Neutrophil (primary cell): ENCODE measurements at regions not wholly inside any gene's neighbourhood (a gene's known extent, or its start where the extent isn't known, plus 50 kb on each side); places are given as distances from the start of the nearest gene placed in this dataset.
"Not testable (repeated sequence)": the region's sequence is repeated elsewhere in the genome, so short reads cannot be mapped to it uniquely, and the experiment has no call there.

Source experiments
- H3K27ac ChIP-seq: fragments of 200-600 bp; sonication (generic); 2 replicates; pipeline ENCODE4 v1.5.1; 2016; ENCODE audit warnings: mild to moderate bottlenecking, moderate library complexity
- H3K27me3 ChIP-seq: fragments of 200-600 bp; sonication (generic); 2 replicates; pipeline ENCODE4 v1.6.0; 2016; ENCODE audit warnings: mild to moderate bottlenecking
- H3K36me3 ChIP-seq: fragments of 200-600 bp; sonication (generic); 2 replicates; pipeline ENCODE4 v1.5.1; 2017
- H3K4me1 ChIP-seq, 2 experiments: fragments of 200-600 bp in 1 of 2; sonication (generic) in 1 of 2; 1 replicate in 1 of 2; 2 replicates in 1 of 2; pipeline versions ENCODE4 v1.5.1 to v1.6.1; 2013 to 2016; ENCODE audit warnings: low read depth in 1 of 2, low read length in 1 of 2, mild to moderate bottlenecking in 1 of 2, moderate library complexity in 1 of 2; ENCODE audit not compliant: control insufficient read depth in 1 of 2, insufficient read depth in 1 of 2
- H3K4me3 ChIP-seq, 2 experiments: fragments of 200-600 bp in 1 of 2; sonication (generic) in 1 of 2; 1 replicate in 1 of 2; 2 replicates in 1 of 2; pipeline ENCODE4 v1.5.1; 2013 to 2016; ENCODE audit warnings: low read depth in 1 of 2, low read length in 1 of 2, mild to moderate bottlenecking in 1 of 2, moderate library complexity in 1 of 2
- H3K9me3 ChIP-seq: fragments of 200-600 bp; sonication (generic); 2 replicates; pipeline ENCODE4 v1.5.1; 2016
- CTCF ChIP-seq: fragments of 200-600 bp; sonication (generic); IDR thresholded peaks from 2 replicates; pipeline ENCODE4 v1.5.1; 2016; ENCODE audit warnings: antibody characterized with exemption

DNA sequence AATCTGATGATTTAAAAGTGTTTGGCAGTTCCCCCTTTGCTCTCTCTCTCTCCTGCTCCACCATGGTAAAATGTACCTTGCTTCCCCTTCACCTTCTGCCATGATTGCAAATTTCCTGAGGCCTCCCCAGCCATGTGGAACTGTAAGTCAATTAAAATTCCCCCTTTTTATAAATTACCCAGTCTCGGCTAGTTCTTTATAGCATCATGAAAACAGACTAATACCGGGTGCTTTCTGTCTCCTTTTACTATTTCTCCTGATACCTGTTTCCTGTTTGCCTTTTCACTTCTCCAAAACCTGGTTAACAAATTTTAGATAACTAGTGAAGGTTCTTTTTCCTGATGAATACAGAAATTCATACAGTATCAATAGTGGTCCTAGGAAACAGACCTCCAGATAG, 1670.3 kb downstream of the MRPL39 start:
- no peak overlapping the region for H3K4me3 ChIP-seq
- H3K36me3 ChIP-seq, result no peaks in the 10 kb centered on the region
- H3K27me3 ChIP-seq, result no peaks in the 10 kb centered on the region
- no peak for TF ChIP-seq CTCF
- no peaks in the 10 kb centered on the region for H3K4me1 ChIP-seq
- H3K27ac ChIP-seq, result no peak overlapping the region
- no peaks in the 10 kb centered on the region for H3K9me3 ChIP-seq

DNA sequence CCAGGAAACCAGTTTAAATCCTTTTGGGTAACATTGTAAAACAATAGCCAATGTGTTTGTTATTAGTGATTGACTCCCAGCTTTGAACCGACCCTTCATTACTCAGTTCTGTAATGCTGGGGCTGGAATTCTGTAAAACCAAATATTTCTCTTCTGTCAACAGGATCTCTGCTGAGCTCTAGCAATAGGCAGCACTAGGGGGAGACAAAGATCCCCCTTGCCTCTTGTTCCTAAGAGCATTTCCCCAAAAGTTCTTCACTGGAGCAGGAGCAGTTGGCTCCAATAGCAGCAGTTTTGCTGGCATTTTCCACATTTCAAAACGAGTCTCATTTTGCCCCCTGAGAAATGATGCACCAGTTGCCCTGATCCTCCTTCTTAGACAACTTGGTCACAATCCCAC, 1671.1 kb downstream of the MRPL39 start:
- no peak overlapping the region for H3K27ac ChIP-seq
- no peak for TF ChIP-seq CTCF

GRCh38 chr21:23930565-23930964, 1676.7 kb downstream of the MRPL39 start:
- Histone ChIP-seq H3K27me3 (no peaks in the 10 kb centered on the region), H3K9me3 (no peaks in the 10 kb centered on the region), H3K36me3 (no peaks in the 10 kb centered on the region), H3K4me1 (no peaks in the 10 kb centered on the region), H3K27ac (no peak overlapping the region), H3K4me3 (no peak overlapping the region)
- no peak for TF ChIP-seq CTCF

More for the DNA sequence above, 1671.1 kb downstream of the MRPL39 start:
- Histone ChIP-seq H3K4me3 (no peak overlapping the region), H3K9me3 (no peaks in the 10 kb centered on the region), H3K27me3 (no peaks in the 10 kb centered on the region), H3K36me3 (no peaks in the 10 kb centered on the region), H3K4me1 (no peaks in the 10 kb centered on the region)

GRCh38 chr21:23926430-23926829, 1680.9 kb downstream of the MRPL39 start:
- H3K27ac ChIP-seq, H3K4me1 ChIP-seq, H3K9me3 ChIP-seq, H3K4me3 ChIP-seq, H3K36me3 ChIP-seq, H3K27me3 ChIP-seq: not testable (repeated sequence)

DNA sequence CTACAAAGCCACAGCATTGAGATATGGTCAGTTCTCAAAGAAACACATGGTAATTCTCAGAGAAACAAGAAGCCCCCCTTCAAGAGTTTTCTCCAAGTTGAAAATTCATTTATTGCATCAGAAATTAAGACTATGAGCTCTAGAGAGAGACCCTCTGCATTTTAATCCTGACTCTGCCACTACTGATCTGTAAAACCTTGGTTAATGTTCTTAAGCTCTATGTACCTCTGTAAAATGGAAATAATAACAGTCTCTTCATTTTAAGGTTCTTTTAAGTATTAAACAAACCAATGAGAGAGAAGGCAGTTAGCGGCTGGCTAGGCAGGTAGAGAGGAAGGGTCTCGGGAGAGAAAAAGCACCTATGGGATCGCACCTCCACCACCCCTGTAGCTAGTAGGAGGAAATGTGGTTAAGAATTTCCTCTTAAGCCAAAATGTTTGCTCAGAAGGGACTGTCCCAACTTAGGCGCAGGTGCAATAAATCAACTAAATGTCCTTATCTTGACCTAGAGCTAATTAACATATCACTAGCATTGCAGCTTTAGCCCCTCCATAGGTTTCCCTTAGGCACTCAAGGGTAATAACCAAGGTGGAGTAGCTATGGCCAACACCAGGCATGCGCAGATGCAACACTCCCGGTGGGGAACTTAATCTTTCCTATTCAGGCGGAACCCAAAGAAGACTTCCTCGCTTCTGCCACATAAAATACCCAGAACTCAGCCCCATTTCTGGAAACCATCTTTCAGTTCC, 1685.4 kb downstream of the MRPL39 start:
- H3K27ac ChIP-seq, result no peak overlapping the region
- no peaks in the 10 kb centered on the region for H3K27me3 ChIP-seq
- H3K4me3 ChIP-seq, result no peak overlapping the region
- no peaks in the 10 kb centered on the region for H3K36me3 ChIP-seq
- H3K4me1 ChIP-seq, result no peaks in the 10 kb centered on the region
- TF ChIP-seq CTCF, result no peak
- H3K9me3 ChIP-seq, result no peaks in the 10 kb centered on the region

GRCh38 chr21:23900727-23901126, 1706.6 kb downstream of the MRPL39 start:
- H3K36me3 ChIP-seq, result no peaks in the 10 kb centered on the region
- no peak overlapping the region for H3K4me3 ChIP-seq
- no peak overlapping the region for H3K27ac ChIP-seq
- no peak for TF ChIP-seq CTCF
- no peaks in the 10 kb centered on the region for H3K27me3 ChIP-seq
- H3K9me3 ChIP-seq, result no peaks in the 10 kb centered on the region
- H3K4me1 ChIP-seq, result no peaks in the 10 kb centered on the region
